ENCODE measurements at regions not wholly inside any gene's neighbourhood (a gene's known extent, or its start where the extent isn't known, plus 50 kb on each side); places are given as distances from the start of the nearest gene placed in this dataset.

- Histone ChIP-seq H3K4me1 (no peaks in the 10 kb centered on the region), H3K36me3 (no peaks in the 10 kb centered on the region), H3K27ac (no peak overlapping the region), H3K27me3 (no peaks in the 10 kb centered on the region), H3K4me3 (no peak overlapping the region), H3K9me3 (peaks cover 0 to 4% of the 10 kb centered on the region in 2 donors)
- DNase-seq, result no peak
- in situ Hi-C loops (cut with MboI; ENCODE audit: low pct_ligation_motif_present in 1 of 4, low pct_unique_long_range_greater_than_20kb in 1 of 4, low sequenced_read_pairs in 3 of 4) (no loop called here), intact Hi-C loops (cut with DNase I; ENCODE audit: low total_unique reads) (no loop called here)
- 59% methylated on average over 3 of the region's 3 CpGs; no CpG with 5 or more reads in 1 of the 2 donors for WGBS, 2 donors (ENCODE audit: low coverage in 1 of 2)
- TF ChIP-seq POLR2AphosphoS5 (IDR thresholded peaks at IDR 0.05), result no peak
- no peak for TF ChIP-seq POLR2A (IDR thresholded peaks at IDR 0.05)
These were observed 1053.4 kb upstream of the RBFOX1 start for GRCh38 chr16:6279286-6279685.

GRCh38 chr16:6274351-6274750 lies 1058.3 kb upstream of the RBFOX1 start:
- 95% methylated on average over 3 of the region's 3 CpGs for WGBS, 2 donors (ENCODE audit: low coverage in 1 of 2)
- H3K9me3 ChIP-seq, result peaks cover 0 to 4% of the 10 kb centered on the region in 2 donors
- no peak overlapping the region for H3K4me3 ChIP-seq
- TF ChIP-seq POLR2A (IDR thresholded peaks at IDR 0.05), result no peak
- no peak for DNase-seq
- H3K27me3 ChIP-seq, result no peaks in the 10 kb centered on the region
- no peaks in the 10 kb centered on the region for H3K4me1 ChIP-seq
- H3K27ac ChIP-seq, result no peak overlapping the region
- intact Hi-C loops (cut with DNase I; ENCODE audit: low total_unique reads), result no loop called here
- H3K36me3 ChIP-seq, result no peaks in the 10 kb centered on the region
- in situ Hi-C loops (cut with MboI; ENCODE audit: low pct_ligation_motif_present in 1 of 4, low pct_unique_long_range_greater_than_20kb in 1 of 4, low sequenced_read_pairs in 3 of 4), result no loop called here

GRCh38 chr16:6267682-6268081 lies 1065.0 kb upstream of the RBFOX1 start:
- Histone ChIP-seq H3K27me3 (no peaks in the 10 kb centered on the region), H3K36me3 (no peaks in the 10 kb centered on the region), H3K9me3 (no peaks in the 10 kb centered on the region), H3K27ac (no peak overlapping the region), H3K4me1 (no peaks in the 10 kb centered on the region), H3K4me3 (no peak overlapping the region)
- in situ Hi-C loops (cut with MboI; ENCODE audit: low pct_ligation_motif_present in 1 of 4, low pct_unique_long_range_greater_than_20kb in 1 of 4, low sequenced_read_pairs in 3 of 4) (no loop called here), intact Hi-C loops (cut with DNase I; ENCODE audit: low total_unique reads) (no loop called here)
- 55 to 72% methylated on average over 3 of the region's 3 CpGs for WGBS, 2 donors (ENCODE audit: low coverage in 1 of 2)
- no peak for DNase-seq
- TF ChIP-seq POLR2AphosphoS5 (IDR thresholded peaks at IDR 0.05) (no peak), POLR2A (IDR thresholded peaks at IDR 0.05) (no peak), CTCF (IDR thresholded peaks at IDR 0.05) (no peak), EP300 (IDR thresholded peaks at IDR 0.05; ENCODE audit: low read depth) (no peak)

- H3K4me3 ChIP-seq, result no peak overlapping the region
- H3K4me1 ChIP-seq, result no peaks in the 10 kb centered on the region
- WGBS, 2 donors (ENCODE audit: low coverage in 1 of 2), result 80% methylated on average over 2 of the region's 2 CpGs; no CpG with 5 or more reads in 1 of the 2 donors
- DNase-seq, result no peak
- no peak overlapping the region for H3K27ac ChIP-seq
- no peaks in the 10 kb centered on the region for H3K27me3 ChIP-seq
- in situ Hi-C loops (cut with MboI; ENCODE audit: low pct_ligation_motif_present in 1 of 4, low pct_unique_long_range_greater_than_20kb in 1 of 4, low sequenced_read_pairs in 3 of 4), result no loop called here
- TF ChIP-seq CTCF (IDR thresholded peaks at IDR 0.05) (no peak), POLR2A (IDR thresholded peaks at IDR 0.05) (no peak), EP300 (IDR thresholded peaks at IDR 0.05; ENCODE audit: low read depth) (no peak), POLR2AphosphoS5 (IDR thresholded peaks at IDR 0.05) (no peak)
- H3K9me3 ChIP-seq, result no peaks in the 10 kb centered on the region
- intact Hi-C loops (cut with DNase I; ENCODE audit: low total_unique reads), result no loop called here
- no peaks in the 10 kb centered on the region for H3K36me3 ChIP-seq
These were observed 1065.9 kb upstream of the RBFOX1 start for GRCh38 chr16:6266703-6267102.

GRCh38 chr16:6265968-6266367 lies 1066.7 kb upstream of the RBFOX1 start:
- Histone ChIP-seq H3K4me3 (no peak overlapping the region), H3K9me3 (no peaks in the 10 kb centered on the region), H3K27me3 (no peaks in the 10 kb centered on the region), H3K27ac (no peak overlapping the region), H3K4me1 (no peaks in the 10 kb centered on the region), H3K36me3 (no peaks in the 10 kb centered on the region)
- in situ Hi-C loops (cut with MboI; ENCODE audit: low pct_ligation_motif_present in 1 of 4, low pct_unique_long_range_greater_than_20kb in 1 of 4, low sequenced_read_pairs in 3 of 4), result no loop called here
- no peak for TF ChIP-seq POLR2AphosphoS5 (IDR thresholded peaks at IDR 0.05)
- TF ChIP-seq EP300 (IDR thresholded peaks at IDR 0.05; ENCODE audit: low read depth), result no peak
- no peak for TF ChIP-seq POLR2A (IDR thresholded peaks at IDR 0.05)
- TF ChIP-seq CTCF (IDR thresholded peaks at IDR 0.05), result no peak
- WGBS, 2 donors (ENCODE audit: low coverage in 1 of 2), result 67 to 83% methylated on average over 3 to 4 of the region's 4 CpGs
- DNase-seq, result no peak
- intact Hi-C loops (cut with DNase I; ENCODE audit: low total_unique reads), result no loop called here

Data from transverse colon (tissue), 4 donors.